NCI-H345 treated with DMSO at 0.1 percent for 48 hours (cell line): ENCODE measurements at regions not wholly inside any gene's neighbourhood (a gene's known extent, or its start where the extent isn't known, plus 50 kb on each side); places are given as distances from the start of the nearest gene placed in this dataset.

ENCODE experiments used
- DNase-seq: peaks from one replicate; lab custom pipeline; 2025; ENCODE audit not compliant: unreplicated experiment; lab: John Stamatoyannopoulos, UW

DNA sequence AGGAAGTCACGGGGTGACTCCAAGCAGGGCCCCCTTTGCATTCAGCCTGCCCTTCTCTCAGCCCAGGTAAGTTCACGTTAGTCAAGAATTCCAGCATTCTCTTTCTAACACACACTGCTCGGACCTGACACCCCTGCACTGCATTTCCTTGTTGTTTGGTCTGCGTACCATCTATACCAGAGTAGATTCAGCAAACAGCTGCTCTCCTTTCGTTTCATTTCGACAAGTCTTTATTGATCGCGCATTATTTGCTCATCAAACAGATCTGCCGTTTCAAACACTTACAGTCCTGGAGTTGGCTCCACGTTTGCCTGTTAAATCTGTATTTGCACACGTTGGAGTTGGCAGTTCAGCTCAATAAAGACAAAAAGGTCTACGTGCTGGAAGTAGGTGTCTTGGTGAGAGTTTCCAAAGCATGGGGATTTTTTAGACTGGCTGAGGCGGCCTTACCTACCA is 495.1 kb downstream of the RPS24 start:
- peak; percentile 95 for DNase-seq

DNA sequence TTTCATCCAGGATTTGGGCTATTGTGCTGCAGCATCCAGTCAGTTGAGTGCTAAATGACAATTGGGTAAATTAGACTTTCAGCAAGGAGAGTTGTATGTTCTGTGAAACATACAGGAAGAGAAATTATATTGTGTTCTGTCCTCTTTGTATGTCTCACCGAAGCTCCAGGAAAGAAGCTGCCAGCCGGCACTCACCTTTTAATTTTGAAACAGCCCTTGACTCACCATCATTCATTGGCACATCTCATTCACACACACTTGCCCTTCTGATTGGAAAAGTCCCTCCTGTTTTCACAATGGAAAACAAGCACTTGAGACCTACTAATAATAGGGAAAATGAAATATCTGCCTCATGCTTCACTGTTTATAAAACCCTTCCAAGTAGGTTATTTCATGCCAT is 495.6 kb downstream of the RPS24 start:
- peak; percentile 92 for DNase-seq

DNA sequence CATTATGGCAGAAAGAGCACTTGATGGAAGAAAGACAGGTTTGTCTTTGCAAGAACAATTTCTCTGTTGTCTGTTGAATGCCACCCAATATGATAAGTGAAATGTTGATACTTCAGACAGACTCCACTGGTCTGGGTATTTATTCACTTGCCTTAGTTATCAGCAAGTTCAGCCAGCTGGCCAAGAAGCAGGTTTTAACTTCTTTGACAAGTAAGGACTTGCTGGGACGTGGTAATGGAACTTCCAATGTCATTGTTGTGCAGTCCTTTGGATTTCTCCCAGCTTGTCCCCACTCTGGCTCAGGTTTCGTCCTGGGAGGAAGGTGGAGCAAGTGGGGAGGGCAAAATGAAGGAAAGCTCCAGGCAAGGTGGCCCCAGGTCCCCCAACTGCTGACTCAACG is 497.4 kb downstream of the RPS24 start:
- no peak for DNase-seq

DNA sequence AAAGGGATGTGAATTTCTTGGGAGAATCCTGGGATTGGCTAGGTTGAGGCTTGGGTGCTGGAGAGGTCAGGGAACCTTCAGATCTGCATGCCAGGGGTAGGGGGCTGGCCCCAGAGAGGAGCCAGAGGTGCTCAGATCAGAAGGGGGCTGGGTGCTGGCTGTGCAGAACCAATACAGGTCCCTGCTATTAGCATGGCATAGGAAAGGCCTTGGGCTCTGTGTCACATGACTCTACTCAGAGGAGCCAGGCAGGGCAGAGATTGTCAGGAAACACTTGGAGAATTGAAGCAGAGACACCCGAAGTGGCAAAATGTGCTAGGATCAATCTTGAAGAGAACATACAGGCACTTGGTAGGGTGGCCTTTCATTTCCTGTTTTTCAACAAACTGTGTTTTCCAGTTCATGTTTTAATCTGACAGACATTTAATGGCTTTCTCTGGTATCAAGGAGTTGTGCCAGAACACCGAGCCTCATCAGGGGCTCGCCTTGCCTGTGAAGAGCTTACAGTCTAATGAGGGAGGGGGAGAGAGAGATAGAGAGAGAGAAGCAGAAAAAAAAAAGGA is 498.9 kb downstream of the RPS24 start:
- no peak for DNase-seq

DNA sequence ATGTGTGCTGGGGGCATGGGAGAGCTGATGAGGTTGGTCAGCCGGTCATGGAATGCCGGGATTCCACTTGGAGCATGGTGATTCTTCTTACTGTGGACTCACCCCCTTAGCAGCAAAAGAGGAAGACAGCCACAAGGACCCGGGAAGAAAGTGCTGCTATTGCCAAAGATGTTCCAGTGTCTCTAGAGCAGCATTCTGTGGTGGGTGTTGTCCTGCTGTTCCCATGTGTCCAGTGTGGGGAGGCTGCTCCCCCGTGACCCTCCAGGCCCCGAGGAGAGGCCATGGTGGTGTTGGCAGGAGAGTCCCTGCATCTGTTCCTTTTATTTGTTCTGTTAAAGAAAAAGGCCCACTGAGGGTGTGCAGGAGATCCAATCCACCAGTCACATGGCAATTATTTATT is 499.4 kb downstream of the RPS24 start:
- DNase-seq, result no peak

DNA sequence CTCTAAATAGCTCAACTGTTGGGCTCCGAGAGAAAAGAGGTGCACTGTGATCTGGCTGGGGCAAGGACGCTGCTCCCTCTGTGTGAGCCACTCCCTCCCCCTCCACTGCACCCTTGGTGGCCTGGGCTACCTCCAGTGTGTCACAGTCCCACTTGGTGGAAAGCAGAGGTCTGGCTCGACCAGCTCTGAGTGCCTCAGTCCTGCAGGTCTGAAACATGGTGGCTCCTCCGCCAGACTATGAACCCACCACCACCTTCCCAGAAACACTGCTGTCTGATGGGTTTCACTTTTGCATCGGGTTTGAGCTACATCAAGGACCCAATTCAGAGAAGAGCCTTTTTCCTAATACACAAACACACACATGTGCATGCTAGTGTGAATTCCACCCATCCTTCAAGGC is 500.1 kb downstream of the RPS24 start:
- DNase-seq, result no peak

DNA sequence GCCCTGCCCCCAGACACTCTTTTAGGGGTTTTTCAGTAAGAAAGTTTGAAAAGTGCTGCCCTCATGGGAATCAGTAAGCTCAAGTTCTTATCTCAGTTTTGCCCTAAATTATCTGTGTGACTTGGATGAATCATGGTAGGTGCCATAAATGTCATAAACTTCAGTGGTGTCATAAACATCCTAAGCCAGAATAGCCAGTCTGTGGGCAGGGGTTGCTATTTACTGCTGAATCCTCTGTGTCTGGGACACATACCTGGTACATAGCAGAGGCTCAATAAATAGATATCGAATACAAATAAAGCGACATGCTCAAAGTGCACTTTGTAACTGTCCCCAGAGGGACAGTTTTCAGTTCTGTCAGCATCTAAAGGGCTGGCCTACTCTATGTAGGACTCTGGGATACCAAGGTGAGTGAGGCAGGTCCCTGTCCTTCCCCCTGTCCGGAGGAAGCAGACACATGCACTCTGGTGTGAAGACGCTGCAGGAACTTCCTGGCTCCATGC is 502.1 kb downstream of the RPS24 start:
- DNase-seq, result no peak

DNA sequence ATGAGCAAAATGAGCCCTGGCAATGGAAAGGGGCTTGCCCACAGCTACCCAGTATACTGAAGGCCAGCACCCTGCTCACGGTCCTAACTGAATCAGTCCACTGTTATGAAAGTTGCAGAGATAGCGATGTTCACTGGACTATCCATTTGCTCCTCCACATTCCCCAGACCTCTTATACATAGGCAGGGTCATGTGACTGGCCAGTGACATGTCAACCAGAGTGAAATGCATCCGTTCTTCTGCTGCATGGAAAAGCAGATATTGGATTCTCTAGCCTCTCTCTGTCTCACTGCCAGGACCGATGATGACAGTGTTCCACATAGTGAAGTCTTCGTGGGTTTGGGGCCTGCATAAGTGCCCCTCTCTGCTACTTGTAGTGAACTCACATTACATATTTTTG is 503.4 kb downstream of the RPS24 start:
- DNase-seq, result no peak

DNA sequence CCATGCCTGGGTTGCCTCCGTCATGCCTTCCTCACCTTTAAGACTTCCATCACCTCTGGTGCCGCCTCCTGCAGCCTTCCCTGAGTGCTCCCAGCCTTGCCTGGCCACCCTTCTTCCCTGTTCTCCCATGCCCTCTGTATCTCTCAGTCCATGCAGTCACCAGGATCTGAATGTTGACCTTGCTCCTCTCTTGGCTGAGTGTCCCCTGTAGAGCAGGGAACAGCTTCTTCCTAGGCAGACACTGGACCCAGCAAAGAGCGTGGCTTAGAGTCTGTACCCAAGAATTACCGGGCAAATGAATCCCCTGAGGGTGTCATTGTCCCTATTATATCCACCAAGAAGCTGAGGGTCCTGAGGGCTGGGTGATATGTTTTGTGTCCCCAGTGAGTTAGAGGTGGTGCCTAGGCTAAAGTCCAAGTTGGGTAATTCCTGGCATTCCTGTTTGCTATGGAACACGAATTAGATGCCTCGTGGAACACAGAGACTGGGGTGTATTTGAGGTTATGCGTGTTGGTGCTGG is 505.6 kb downstream of the RPS24 start:
- DNase-seq, result no peak

DNA sequence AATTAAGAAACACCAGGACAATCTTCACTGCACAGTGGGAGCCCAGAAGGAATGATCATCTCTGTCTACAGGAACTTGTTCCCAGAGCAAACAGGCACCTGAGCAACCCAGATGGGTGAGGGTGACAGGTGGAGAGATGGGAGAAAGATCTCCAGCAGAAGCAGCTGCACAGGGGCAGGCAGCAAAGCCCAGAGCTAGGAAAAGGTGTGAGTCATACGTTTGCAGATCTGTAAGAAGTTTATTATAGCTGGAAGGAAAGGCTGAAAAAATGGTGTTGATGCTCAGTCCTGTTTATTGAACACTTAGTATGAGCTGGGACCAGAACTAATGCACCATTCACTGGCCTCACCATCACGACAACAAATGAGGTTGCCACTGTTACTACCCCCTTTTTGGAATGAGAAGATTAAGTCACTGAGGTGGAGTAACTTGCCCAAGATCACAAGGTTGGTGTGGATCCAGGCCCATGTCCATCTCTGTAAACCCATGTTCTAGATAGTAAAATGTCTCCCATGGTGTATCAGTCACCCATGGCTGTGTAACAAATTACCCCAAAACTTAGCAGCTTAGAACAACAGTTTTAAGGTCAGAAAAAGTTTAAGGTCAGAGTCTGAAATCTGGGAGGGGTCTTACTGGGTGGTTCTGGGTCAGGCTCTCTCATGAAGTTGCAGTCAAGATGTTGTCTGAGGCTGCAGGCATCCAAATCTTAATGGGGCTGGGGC is 506.9 kb downstream of the RPS24 start:
- no peak for DNase-seq

DNA sequence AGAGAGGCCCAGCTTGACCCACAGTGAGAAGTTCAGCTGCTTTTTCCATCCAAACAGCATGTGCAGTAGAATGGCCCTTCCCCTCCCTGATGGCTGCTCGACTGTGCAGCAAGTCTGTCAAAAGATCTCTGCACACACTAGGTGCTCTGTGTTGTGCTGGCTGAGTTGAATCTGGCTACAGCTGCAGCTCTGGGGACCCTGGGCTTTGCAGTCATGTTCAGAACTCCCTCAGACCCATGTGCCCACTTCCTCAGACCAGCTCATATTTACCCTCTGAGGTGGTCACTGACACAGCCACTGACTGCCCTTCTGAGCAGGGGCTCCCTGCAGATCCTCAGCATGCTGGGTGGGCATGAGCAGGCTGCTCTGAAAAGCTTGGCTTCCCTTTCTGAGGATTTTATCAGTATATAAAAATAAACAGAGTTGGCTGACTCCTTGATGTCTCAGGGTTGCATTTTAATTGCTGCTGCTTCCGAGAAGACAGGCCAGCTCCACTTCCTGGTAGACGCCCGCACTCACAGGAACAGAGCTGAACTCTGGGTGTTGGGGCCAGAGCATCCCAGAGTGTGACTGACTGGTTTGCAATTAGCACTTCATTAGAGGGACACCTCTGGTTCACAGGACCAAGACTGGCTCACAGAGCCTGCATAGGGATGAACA is 507.9 kb downstream of the RPS24 start:
- no peak for DNase-seq

DNA sequence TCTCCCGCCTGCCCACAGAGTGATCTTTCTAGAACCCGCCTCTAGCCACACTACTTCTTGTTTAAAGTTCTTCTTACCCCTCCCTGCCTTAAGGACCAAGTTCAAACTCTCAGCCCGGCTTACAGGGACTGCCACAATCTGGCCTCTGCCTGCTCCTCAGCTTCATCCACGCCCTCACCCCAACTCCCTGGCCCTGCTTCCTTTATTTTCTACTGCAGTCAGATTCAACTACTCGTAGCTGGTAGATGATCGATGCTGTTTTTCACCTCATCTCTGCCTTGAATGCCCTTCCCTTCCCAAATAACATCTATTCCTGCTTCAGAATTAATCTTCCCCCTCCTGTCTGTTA is 508.5 kb downstream of the RPS24 start:
- no peak for DNase-seq

DNA sequence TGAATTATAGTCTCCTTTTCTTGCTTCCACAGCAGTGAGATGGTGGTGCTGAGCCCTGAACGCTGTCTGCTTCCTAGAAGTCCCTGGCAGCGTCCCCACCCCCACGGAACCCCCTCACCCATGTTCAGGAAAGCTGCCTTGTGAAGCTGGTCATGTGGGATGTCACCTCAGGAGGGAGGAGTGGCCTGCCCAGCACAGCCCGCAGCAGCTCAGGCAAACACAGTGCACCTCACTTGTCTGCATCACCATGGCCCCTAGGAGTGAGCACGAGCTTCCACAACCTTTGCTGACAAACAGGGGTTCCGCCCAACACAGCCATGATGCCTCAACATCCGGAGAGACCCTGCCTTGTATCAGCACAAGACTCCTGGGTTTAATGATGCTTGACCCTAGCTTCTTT is 508.9 kb downstream of the RPS24 start:
- DNase-seq, result no peak

DNA sequence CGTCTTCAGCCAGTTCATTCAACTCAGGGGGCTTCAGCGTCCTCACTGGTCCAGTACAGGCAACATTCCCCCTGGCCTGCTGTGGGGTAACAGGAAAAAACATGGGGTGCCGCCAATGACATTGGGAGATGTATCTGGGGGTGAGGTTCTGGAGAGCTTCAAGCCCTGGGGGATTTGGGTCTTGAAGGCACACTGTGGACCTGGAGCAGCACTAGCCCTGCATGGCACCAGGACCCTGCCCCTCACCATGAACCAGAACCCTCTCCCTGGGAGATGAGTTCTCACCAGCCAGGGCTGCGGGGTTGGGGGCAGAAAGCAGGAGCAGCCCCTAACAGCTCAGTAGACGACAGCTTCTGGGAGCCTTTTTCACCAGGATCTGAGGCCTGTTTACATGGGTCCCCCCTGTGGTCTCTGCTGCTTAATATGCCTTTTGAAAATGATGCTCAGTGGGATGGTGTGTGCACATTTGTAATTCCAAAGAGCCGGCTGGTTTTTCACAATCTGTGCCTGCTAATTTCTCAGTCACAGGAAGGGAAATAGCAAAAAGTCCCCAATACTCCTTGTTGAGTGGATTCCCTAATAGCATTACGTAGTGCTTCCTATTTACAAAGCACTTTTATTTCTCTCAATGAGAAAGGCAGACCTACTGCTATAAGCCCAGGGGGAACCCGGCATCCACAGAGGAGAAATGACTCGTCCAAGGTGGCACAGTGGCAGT is 509.5 kb downstream of the RPS24 start:
- DNase-seq, result no peak

DNA sequence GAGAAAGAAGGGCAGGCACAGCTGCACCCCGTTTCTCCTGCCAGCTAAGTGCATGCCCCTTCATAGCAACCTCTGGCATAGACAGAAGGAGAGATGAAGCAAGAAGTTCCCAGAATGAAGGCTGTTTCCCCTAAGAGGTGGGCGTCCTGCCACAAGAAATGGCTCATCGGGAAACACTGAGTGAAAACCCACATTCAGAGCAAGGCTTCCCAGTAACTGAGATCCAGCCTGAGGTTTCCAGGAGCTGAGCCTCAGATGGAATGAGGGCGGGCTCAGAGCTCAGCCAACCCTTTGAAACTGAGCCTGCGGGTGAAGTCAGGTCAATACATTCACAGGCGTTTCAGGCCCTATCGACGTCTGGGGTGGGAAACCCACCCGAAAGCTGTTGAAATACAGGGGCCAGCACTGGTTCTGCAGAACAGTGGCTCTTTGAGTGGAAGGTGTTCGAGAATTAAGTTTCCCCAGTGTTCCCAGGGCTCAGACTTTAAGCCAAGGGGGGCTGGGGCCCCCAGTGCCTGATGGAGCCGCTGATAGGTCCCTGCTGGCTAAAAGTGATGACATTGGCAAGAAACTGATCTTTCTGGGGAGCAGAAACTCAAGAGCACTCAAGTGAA is 510.2 kb downstream of the RPS24 start:
- no peak for DNase-seq

DNA sequence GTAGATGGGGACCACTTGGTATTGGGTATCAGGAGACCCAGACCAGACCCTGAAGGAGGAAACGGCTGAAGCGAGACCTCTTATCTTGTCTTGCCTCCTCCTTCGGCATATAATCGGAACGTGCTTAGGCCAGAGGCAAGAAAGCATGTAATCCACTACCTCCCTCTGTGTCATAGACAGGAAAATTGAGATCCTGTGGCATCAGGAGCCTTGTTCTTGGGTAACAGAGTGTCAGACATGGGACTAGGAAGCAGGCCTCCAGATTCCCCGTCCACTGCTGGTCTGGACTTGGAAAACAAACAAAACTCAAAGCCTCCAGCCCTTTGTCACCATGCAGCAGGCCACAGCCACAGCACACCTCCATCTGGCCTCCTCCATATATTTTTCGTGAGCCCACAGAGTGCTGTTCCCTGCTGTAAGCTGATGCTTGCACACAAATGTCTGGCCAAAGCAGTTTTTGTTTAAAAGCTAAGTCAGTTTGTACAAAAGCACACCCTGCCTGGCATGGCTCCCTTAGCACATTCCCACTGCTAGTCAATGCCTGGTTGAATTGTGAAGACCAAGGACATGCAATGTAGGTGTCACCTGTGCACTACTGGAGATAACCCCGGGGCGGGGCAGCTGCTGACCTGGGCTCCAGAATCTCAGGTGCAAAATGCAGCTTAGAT is 510.9 kb downstream of the RPS24 start:
- DNase-seq, result no peak

DNA sequence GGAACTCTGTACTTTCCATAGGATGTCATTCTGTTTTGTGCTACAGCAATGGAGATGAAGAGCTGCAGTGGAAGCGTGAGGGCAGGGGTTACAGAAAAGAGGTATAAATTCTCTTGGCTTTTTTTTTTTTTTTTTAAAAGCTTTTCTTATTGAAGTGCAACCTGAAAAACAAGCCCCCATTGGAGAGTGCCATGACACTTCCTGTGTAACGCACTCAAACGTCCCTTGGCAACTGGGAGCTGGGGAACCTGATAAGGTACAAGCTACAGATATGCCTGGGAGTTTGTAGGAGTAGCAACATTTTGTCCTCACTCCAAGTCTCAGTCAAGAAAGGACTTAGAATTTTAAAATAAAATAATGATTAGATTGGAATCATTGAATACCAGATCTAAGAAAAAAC is 512.1 kb downstream of the RPS24 start:
- no peak for DNase-seq

DNA sequence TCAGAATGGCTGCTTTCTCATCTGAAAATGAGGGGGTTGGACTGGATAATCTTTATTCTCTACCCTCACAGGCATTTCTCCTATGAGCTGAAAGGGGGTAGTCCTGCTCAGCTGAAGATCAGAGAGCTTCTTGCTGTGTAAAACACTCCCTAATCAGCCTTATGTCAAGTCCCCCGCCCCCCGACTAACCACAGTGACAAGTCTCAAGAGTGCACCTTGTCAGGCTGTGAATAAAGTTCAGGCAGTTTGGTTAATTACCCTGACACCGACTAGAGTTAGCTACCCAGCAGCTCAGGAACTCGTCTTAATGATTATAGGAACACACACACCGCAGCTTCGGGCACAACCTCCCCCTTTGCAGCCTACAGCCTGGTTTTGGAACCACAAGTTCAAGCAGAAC is 513.7 kb downstream of the RPS24 start:
- DNase-seq, result no peak

DNA sequence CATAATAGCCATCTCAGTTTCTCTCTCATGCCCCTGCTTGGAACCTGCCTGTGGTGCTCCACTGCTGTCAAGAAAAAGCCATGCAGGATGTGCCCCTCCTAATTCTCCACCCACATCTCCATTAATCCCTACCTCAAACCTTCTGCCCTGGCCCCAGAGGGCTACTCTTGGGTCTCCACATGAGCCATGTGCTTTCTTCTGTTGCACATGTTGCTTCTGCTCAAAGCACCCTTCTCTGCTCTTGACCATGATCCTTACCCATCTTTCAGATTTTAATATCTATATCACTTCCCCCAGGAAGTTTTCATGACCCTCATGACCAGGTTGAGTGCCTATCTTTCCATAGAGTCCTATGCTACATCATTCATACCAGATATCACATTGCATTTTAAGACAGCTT is 514.2 kb downstream of the RPS24 start:
- no peak for DNase-seq

DNA sequence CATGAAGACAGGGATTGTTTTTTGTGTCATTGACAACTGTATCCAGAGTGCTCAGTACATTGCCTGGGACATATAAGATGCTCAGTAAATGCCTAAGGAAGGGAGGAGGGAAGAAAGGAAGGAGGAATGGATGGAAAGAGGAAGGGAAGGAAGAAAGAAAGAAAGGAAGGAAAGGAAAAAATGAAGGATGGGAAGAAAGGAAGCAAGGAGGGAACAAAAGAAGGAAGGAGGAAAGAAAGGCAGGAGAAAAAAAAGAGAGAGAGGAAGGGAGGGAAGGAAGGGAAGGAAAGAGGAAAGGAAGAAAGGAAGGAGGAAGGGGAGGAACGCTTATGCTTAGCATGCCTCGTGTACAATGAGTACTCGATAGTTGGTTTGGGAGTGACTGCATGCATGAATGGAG is 514.7 kb downstream of the RPS24 start:
- DNase-seq, result no peak
